ENCODE measurements at regions not wholly inside any gene's neighbourhood (a gene's known extent, or its start where the extent isn't known, plus 50 kb on each side); places are given as distances from the start of the nearest gene placed in this dataset.

DNA sequence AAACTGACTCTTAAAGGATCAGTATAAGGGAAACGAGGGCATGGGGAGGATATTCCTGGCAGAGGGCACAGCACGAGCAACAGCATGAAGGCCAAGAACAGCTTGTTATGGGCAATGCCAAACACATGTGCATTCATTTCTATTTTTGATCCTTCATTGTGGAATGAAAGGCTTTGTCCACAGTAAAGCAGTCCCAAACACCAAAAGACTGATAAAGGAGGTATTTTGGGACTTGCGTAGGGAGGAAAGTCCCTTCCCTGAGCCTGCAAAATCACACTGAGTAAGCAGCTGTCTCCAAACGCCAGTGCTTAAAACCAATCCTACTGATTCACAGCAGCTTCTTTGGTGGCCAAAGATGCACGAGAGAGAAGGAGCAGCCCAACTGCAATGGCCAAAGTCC is 138.2 kb downstream of the UNC5CL start:
- in situ Hi-C loops (cut with HindIII; ENCODE audit: low pct_ligation_motif_present, low sequenced_read_pairs): no loop called here

GRCh38 chr6:40899684-40900155 is 139.3 kb downstream of the UNC5CL start:
- H3K4me3 ChIP-seq (ENCODE audit: low read depth, low read length): no peak overlapping the region
- H3K27me3 ChIP-seq (replicated peaks): no peaks in the 10 kb centered on the region
- in situ Hi-C loops (cut with HindIII; ENCODE audit: low pct_ligation_motif_present, low sequenced_read_pairs): no loop called here
- no peak overlapping the region for H3K27ac ChIP-seq
- H3K36me3 ChIP-seq (replicated peaks): no peaks in the 10 kb centered on the region
- TF ChIP-seq, protein P1, sequence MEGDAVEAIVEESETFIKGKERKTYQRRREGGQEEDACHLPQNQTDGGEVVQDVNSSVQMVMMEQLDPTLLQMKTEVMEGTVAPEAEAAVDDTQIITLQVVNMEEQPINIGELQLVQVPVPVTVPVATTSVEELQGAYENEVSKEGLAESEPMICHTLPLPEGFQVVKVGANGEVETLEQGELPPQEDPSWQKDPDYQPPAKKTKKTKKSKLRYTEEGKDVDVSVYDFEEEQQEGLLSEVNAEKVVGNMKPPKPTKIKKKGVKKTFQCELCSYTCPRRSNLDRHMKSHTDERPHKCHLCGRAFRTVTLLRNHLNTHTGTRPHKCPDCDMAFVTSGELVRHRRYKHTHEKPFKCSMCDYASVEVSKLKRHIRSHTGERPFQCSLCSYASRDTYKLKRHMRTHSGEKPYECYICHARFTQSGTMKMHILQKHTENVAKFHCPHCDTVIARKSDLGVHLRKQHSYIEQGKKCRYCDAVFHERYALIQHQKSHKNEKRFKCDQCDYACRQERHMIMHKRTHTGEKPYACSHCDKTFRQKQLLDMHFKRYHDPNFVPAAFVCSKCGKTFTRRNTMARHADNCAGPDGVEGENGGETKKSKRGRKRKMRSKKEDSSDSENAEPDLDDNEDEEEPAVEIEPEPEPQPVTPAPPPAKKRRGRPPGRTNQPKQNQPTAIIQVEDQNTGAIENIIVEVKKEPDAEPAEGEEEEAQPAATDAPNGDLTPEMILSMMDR (IDR thresholded peaks at IDR 0.05; ENCODE audit: low read depth, low read length, missing control alignments): no peak
- no peak for DNase-seq

More for the DNA sequence above, 138.2 kb downstream of the UNC5CL start:
- Histone ChIP-seq H3K27ac (no peak overlapping the region), H3K36me3 (replicated peaks) (no peaks in the 10 kb centered on the region), H3K4me3 (ENCODE audit: low read depth, low read length) (no peak overlapping the region), H3K27me3 (replicated peaks) (no peaks in the 10 kb centered on the region)
- DNase-seq: no peak
- TF ChIP-seq, protein P1 (IDR thresholded peaks at IDR 0.05; ENCODE audit: low read depth, low read length, missing control alignments): no peak

- in situ Hi-C loops (cut with HindIII; ENCODE audit: low pct_ligation_motif_present, low sequenced_read_pairs): no loop called here
- DNase-seq: no peak
- H3K27me3 ChIP-seq (replicated peaks): no peaks in the 10 kb centered on the region
- no peaks in the 10 kb centered on the region for H3K36me3 ChIP-seq (replicated peaks)
- no peak overlapping the region for H3K27ac ChIP-seq
- TF ChIP-seq, protein P1 (IDR thresholded peaks at IDR 0.05; ENCODE audit: low read depth, low read length, missing control alignments): no peak
- no peak overlapping the region for H3K4me3 ChIP-seq (ENCODE audit: low read depth, low read length)
Observed at GRCh38 chr6:40898073-40898472, 140.9 kb downstream of the UNC5CL start.

- Histone ChIP-seq H3K27ac (no peak overlapping the region), H3K27me3 (replicated peaks) (no peaks in the 10 kb centered on the region), H3K36me3 (replicated peaks) (no peaks in the 10 kb centered on the region), H3K4me3 (ENCODE audit: low read depth, low read length) (no peak overlapping the region)
- TF ChIP-seq, protein P1 (IDR thresholded peaks at IDR 0.05; ENCODE audit: low read depth, low read length, missing control alignments): no peak
- in situ Hi-C loops (cut with HindIII; ENCODE audit: low pct_ligation_motif_present, low sequenced_read_pairs): no loop called here
- DNase-seq: no peak
Observed at GRCh38 chr6:40897390-40898003, 141.5 kb downstream of the UNC5CL start.

DNA sequence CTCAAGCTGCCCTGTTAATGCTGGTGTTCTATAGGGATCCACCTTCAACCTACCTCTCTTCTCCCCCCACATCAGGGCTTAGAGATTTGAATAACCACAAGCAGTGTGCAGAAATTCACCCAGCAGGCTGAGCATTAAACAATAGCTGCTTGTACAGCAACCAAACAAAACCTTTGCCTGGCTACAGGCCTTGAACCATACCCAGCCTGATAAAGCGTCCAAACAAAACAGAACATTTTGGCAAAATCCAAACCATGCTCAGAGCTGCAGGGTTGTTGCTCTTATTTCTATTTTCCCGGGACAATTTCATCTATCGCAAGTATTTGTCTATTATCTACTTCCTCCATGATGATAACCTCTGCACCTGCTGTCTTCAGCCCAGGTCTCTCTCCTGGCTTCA is 142.3 kb downstream of the UNC5CL start:
- Histone ChIP-seq H3K4me3 (ENCODE audit: low read depth, low read length) (no peak overlapping the region), H3K36me3 (replicated peaks) (no peaks in the 10 kb centered on the region), H3K27me3 (replicated peaks) (no peaks in the 10 kb centered on the region), H3K27ac (no peak overlapping the region)
- in situ Hi-C loops (cut with HindIII; ENCODE audit: low pct_ligation_motif_present, low sequenced_read_pairs): no loop called here
- DNase-seq: no peak
- TF ChIP-seq, protein P1 (IDR thresholded peaks at IDR 0.05; ENCODE audit: low read depth, low read length, missing control alignments): no peak

Measured in brain microvascular endothelial cell (primary cell).